GM19438 (cell line): ENCODE measurements at regions not wholly inside any gene's neighbourhood (a gene's known extent, or its start where the extent isn't known, plus 50 kb on each side); places are given as distances from the start of the nearest gene placed in this dataset.
"Not testable (repeated sequence)": the region's sequence is repeated elsewhere in the genome, so short reads cannot be mapped to it uniquely, and the experiment has no call there.

Experiments
- ATAC-seq: cut with Tn5 transposase; IDR thresholded peaks from one replicate; pipeline ENCODE4 v1.9.1; 2021; ENCODE audit warnings: low read depth; ENCODE audit not compliant: unreplicated experiment

GRCh38 chr10:81696609-81697388 lies 178.2 kb upstream of the NRG3 start:
- ATAC-seq: no peak

GRCh38 chr10:81704596-81704995 lies 170.4 kb upstream of the NRG3 start:
- no peak for ATAC-seq

GRCh38 chr10:81708416-81708815 lies 166.6 kb upstream of the NRG3 start:
- no peak for ATAC-seq

GRCh38 chr10:81708929-81709328 lies 166.1 kb upstream of the NRG3 start:
- ATAC-seq: no peak

GRCh38 chr10:81722399-81722798 lies 152.6 kb upstream of the NRG3 start:
- no peak for ATAC-seq

- no peak for ATAC-seq
Measured at GRCh38 chr10:81724431-81724830, 150.6 kb upstream of the NRG3 start.

- ATAC-seq: no peak
Measured at GRCh38 chr10:81725851-81726250, 149.1 kb upstream of the NRG3 start.

GRCh38 chr10:81728692-81729091 lies 146.3 kb upstream of the NRG3 start:
- ATAC-seq: no peak

- no peak for ATAC-seq
Measured at GRCh38 chr10:81730891-81731290, 144.1 kb upstream of the NRG3 start.

GRCh38 chr10:81733542-81733941 lies 141.5 kb upstream of the NRG3 start:
- no peak for ATAC-seq

- not testable (repeated sequence) for ATAC-seq
Measured at GRCh38 chr10:81735167-81735566, 139.8 kb upstream of the NRG3 start.

GRCh38 chr10:81759111-81759510 lies 115.9 kb upstream of the NRG3 start:
- ATAC-seq: no peak

- no peak for ATAC-seq
Measured at GRCh38 chr10:81784111-81784597, 90.8 kb upstream of the NRG3 start.

GRCh38 chr10:81792729-81793128 lies 82.3 kb upstream of the NRG3 start:
- no peak for ATAC-seq

GRCh38 chr10:81806842-81807241 lies 68.2 kb upstream of the NRG3 start:
- no peak for ATAC-seq

GRCh38 chr10:81814842-81815241 lies 60.2 kb upstream of the NRG3 start:
- ATAC-seq: no peak

GRCh38 chr10:81817596-81818170 lies 57.3 kb upstream of the NRG3 start:
- no peak for ATAC-seq

- ATAC-seq: no peak
Measured at GRCh38 chr10:81820418-81820817, 54.6 kb upstream of the NRG3 start.
